GM12892 (cell line): ENCODE measurements at regions not wholly inside any gene's neighbourhood (a gene's known extent, or its start where the extent isn't known, plus 50 kb on each side); places are given as distances from the start of the nearest gene placed in this dataset.

Source experiments
- POLR2A ChIP-seq: IDR thresholded peaks from 2 replicates; pipeline ENCODE4 v1.6.1; 2011; ENCODE audit warnings: low read depth, low read length, control low read depth
- TAF1 ChIP-seq: IDR thresholded peaks from 2 replicates; pipeline ENCODE4 v1.6.1; 2011; ENCODE audit warnings: low read depth, mild to moderate bottlenecking, control low read depth, low read length, borderline replicate concordance

DNA sequence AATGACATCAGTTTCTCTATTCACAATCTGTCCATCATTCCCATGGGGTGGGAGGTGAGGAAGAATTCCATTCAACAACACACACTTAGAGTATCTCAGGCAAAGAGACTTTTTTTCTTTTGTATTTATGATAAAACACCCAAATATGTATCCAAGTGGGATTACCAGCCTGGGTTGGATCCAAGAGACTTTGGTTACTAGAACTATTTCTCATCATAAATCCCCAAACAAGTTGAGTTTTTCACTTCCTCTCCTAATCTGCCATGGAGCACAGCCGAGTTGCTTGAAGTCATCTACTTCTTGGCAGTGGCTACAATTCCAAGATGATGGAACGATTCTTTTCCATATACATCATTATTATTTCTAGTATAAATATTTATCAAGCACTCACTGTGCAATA is 209.2 kb upstream of the HMGA2 start:
- TF ChIP-seq POLR2A, result no peak
- no peak for TF ChIP-seq TAF1
